ENCODE measurements at regions not wholly inside any gene's neighbourhood (a gene's known extent, or its start where the extent isn't known, plus 50 kb on each side); places are given as distances from the start of the nearest gene placed in this dataset.

DNA sequence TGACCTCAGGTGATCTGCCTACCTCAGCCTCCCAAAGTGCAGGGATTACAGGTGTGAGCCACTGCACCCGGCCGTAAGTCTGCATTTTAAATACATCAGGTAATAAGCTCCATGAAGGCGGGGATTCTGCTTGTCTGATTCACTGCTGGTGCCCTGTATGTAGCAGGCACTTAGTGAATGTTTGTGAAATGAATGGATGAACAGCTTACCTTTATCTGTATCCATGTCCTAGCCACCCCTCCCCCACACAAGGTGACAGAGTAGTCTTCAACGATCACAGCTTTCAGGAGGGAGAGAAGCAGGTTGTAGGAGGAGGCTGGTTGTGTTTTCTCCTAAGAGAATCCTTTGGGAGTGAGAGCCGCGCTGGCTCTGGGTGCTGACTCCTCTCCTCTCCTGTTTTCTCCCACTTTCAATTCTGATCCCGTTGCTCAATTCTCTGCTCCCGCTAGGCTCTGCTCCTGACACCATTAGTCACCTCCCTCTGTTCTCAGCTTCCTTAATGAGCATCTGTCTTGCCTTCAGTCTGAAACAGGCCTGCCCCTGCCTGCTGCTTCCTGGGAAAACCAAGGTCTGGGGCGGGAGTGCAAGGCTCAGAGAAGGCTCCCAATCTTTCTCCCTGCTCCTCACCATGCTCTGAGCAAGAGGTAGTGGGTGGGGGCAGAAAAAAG is 88.8 kb upstream of the CTNNA1 start:
- no peak for FAIRE-seq

GRCh38 chr5:138663561-138663960 is 88.4 kb upstream of the HSPA9 start:
- FAIRE-seq: no peak

- FAIRE-seq: no peak
Measured at GRCh38 chr5:138663009-138663408, 87.8 kb upstream of the HSPA9 start.

GRCh38 chr5:138662599-138662998 is 87.4 kb upstream of the HSPA9 start:
- no peak for FAIRE-seq

GRCh38 chr5:138661991-138662434 is 86.8 kb upstream of the HSPA9 start:
- no peak for FAIRE-seq

- no peak for FAIRE-seq
Measured at GRCh38 chr5:138661291-138661960, 86.2 kb upstream of the HSPA9 start.

DNA sequence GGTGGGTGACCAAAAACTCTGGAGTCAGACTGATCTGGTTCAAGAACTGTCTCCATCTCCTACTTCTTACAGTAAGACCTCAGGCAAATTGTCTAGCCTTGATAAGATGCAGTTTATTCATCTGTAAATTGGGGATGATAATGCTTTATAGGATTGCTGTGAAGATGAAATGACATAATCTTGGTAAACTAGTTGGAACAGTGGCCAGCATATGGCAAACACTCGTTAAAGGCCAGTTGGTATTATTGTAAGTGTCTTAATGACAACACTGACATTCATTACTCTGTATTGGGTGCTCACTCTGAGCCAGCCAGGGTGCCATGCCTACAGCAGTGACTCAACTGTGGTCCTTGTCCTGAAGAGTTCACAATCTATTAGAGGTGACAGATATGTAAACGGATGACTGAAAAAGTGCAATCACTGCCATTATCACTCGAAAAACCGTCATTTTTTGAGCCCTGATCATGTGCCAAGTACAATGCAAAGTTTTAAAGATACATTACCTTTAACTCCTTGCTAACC is 84.9 kb upstream of the HSPA9 start:
- FAIRE-seq: no peak

DNA sequence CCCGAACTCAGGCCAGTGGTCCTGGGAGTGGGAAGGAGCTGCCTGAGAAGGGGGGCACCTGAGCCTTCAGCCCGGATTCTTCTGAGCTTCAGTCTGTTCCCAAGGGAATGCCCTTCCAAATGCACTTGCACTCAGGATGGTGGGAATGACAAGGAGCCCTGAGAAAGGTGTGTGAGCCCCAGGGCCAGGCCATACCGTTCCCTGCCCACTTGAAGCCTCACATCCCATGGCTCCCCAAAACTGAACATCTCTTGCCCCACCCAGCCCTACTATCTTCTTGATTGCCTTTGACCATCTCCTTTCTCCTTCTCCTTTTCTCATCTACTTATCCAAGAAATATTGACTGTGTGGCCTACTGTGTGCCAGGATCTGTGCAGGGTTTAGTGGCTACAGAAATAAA is 84.4 kb upstream of the HSPA9 start:
- FAIRE-seq: no peak

GRCh38 chr5:138659121-138659520 is 83.9 kb upstream of the HSPA9 start:
- no peak for FAIRE-seq

DNA sequence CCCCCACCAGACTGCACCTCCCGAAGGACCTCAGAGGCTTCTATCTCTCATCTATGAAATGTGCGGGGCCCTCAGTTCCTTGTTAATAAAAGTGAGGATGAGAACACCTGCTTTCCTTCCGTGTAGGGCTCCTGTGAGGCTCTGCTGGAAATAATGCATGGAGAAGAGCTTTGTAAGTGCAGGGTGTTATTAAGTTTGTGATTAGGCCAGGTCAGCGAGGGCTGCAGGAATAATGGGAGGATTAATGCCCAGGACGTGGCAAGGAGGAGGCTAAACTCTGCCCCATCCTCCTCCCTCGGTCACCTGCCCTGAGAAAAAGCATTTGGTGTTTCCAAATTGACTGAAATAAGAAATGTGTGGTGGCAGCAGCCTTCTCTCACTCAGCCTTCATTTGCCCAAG is 83.5 kb upstream of the HSPA9 start:
- FAIRE-seq: no peak

DNA sequence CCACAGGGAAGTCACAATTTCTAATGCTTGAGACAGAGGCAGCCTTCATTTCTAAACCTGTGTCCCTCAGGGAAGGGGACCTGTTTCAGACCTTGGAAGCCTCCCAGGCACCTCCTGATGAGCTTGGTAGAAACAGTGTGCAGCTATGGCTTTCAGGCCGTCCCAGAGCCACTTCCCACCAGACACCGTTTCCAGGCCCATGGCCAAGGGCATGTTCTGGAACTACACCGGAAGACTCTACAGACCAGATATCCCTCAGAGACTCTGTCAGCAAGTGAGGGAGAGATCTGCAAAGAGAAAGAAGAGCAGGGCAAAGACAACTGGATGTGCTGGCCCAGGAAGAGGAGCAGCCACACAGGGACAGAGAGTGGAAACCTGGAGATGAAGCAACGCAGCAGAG is 82.2 kb upstream of the HSPA9 start:
- FAIRE-seq: no peak

GRCh38 chr5:138656916-138657315 is 81.7 kb upstream of the HSPA9 start:
- no peak for FAIRE-seq

DNA sequence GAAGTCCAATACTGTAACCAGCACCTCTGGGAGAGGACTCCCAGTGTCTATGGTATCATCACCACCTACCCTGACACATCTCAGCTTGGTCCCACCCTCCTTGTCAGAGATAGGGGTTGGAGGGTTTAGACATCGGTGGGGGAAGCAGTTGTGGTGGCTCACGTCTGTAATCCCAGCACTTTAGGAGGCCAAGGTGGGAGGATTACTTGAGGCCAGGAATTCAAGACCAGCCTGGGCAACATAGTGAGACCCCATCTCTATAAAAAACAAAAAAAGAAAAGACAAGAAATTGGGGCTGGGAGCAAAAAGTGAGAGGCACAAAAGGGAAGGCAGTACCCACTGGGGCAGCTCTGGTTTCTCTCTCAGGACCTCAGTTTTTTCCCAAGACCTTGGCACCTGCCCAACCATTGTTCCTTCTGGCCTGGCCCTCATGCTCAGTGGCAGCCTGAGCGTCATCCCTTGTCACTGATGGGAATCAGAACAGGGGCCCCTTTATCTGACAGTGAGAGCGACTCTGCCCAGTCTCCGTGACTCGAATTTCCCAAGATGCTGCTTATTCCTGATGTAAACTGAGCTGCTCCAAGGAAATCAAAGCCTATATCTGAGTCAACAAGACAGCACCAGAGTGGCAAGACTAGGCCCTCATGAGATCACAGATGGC is 80.5 kb upstream of the HSPA9 start:
- FAIRE-seq: no peak

DNA sequence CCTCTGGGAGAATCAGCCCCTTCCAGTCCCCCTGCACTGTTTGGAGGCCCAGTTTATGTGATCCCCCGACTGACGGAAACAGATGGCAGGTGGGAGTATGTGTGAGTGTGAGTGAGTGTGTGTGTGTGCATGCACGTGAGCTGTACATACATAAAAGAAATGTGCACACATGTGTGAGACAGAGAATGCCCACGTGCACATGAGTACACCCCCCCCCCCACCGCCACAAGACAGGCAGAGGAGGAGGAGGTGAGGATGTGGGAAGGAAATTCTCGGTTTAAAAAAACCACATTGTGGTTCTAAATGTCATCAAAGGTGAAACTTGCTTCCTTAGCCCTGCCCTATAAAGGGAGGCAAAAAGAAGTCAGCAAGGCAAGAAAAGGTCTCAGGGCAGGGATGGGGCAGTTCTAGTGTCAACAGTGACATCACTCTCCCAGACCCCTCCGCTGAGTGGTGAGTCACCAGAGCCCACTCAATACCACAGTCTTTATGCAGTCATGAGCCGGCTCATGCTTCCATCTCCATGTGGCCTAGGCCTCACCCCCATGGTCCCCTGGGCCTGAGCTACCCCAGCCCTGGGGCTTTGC is 79.2 kb upstream of the HSPA9 start:
- no peak for FAIRE-seq

- FAIRE-seq: no peak
Measured at GRCh38 chr5:138653502-138653901, 78.3 kb upstream of the HSPA9 start.

- no peak for FAIRE-seq
Measured at GRCh38 chr5:138651767-138652117, 76.5 kb upstream of the HSPA9 start.

GRCh38 chr5:138651058-138651766 is 76.0 kb upstream of the HSPA9 start:
- no peak for FAIRE-seq

DNA sequence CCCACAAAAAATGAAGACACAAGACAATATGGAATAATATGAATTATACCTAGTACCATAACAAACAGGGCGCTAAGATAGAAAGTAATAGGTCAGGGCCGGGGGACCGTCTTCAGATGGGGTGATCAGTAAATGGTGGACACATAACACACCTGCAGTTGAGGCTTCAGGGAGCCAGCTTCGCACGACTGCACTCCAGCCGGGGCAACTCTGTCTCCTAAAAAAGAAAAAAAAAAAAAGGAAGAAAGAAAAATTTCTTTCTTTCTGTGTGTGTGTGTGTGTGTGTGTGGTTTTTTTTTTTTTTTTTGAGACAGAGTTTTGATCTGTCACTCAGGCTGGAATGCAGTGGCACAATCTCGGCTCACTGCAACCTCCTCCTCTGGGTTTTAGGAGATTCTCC is 75.0 kb upstream of the HSPA9 start:
- no peak for FAIRE-seq

DNA sequence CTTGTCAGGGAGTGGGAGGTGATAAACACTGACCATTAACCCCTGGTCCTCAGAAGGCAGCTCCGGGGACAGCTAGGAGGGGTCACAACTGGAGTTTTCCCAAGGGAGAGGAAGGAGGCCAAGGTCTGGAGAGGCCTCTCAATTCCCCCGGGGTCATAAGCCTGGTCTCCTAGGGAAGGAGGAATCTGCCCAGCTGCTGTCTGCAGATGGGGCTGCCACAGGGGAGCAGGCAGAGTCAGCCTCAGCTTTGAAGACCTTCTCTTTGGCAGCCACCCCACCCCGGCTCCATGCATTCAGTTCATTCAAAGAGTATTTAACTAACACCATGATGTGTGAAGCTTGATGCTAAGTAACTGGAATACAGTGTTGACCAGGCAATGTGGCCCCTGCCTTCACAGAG is 74.6 kb upstream of the HSPA9 start:
- no peak for FAIRE-seq

DNA sequence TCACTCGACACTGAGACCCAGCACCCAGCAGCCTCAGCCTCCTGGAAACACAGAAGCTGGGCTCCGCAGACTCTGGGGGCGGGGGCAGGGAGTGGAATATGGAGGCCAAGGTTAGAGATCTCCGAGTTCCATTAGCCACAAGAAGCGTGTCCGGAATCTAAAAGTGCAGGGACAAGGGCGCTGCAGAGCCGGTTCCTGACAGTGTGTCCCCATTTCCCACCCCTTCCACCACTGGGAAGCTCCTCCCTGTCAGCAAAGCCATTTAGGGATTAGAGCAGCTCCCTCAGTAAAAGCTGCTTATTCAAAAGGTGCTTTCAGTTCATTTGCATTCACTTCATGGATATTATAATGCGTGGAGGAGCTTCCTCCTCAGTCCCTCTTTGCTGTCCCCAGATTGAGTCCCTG is 74.1 kb upstream of the HSPA9 start:
- FAIRE-seq: no peak

DNA sequence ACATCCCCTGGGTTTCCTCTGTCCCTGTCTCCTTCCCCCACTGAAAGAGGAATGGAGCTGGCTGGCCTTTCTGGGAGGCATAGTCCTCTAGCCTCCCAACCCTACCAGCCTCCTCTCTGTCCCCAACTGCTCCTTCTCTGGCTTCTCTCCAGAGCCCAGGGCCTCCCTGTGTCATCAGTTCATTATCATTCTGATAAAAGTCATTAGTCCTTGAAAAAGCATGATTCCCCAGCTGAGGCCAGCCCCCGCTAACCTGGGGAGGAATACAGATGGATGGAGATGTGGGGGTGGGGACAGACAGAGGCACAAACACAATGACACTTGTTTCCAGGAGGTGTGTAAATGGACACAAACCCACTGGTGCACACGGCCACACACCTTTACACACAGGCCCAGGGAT is 73.6 kb upstream of the HSPA9 start:
- no peak for FAIRE-seq

DNA sequence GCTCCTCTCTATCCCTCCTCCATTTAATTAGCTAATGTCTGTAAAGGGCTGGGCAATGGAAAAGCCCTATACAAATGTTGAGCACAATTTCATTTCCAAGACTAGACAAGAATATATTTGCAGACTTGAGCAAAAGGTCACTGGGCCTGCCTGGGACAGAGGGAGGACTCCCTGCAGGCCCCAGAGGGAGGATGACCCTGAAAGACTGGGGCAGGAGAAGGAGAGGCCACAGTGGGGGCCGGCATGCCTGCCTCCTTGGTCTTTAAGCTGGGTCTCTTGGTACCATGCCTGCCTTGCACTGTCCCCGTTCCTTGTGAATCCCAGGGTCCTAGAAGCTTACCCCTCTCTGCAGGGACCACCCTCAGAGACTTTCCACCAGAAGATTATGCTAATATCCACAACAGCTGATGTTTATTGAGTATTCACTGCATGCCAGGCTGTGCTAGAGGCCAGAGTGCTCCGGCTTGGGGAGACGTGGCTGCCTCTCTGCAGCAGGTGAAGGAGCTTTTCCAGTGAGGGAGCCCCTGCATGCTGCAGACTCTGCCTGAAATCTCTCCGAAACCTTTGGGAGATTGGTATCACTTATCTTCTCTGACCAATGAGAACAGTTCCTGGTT is 72.7 kb upstream of the HSPA9 start:
- no peak for FAIRE-seq

Measured in endometrium (tissue), 2 donors.